Esophagus squamous epithelium (tissue), 4 donors: ENCODE measurements at regions not wholly inside any gene's neighbourhood (a gene's known extent, or its start where the extent isn't known, plus 50 kb on each side); places are given as distances from the start of the nearest gene placed in this dataset.

Source experiments
- POLR2A ChIP-seq, 4 donors: fragments of 450-650 bp; IDR thresholded peaks; one replicate each; pipeline ENCODE4 v1.6.1; 2017; ENCODE audit warnings: antibody characterized with exemption in 4 of 4, mild to moderate bottlenecking in 4 of 4, moderate library complexity in 3 of 4
- TF ChIP-seq, protein P1 (sequence below), 6 experiments: fragments of 450-650 bp in 4 of 6; fragments of 200-600 bp in 2 of 6; sonication (generic) in 2 of 6; IDR thresholded peaks; one replicate each; pipeline ENCODE4 v1.5.1; 2016 to 2019; ENCODE audit warnings: antibody characterized with exemption in 6 of 6, mild to moderate bottlenecking in 4 of 6, moderate library complexity in 4 of 6

GRCh38 chr4:26005764-26006163, 91.7 kb downstream of the SMIM20 start:
- TF ChIP-seq, protein P1, sequence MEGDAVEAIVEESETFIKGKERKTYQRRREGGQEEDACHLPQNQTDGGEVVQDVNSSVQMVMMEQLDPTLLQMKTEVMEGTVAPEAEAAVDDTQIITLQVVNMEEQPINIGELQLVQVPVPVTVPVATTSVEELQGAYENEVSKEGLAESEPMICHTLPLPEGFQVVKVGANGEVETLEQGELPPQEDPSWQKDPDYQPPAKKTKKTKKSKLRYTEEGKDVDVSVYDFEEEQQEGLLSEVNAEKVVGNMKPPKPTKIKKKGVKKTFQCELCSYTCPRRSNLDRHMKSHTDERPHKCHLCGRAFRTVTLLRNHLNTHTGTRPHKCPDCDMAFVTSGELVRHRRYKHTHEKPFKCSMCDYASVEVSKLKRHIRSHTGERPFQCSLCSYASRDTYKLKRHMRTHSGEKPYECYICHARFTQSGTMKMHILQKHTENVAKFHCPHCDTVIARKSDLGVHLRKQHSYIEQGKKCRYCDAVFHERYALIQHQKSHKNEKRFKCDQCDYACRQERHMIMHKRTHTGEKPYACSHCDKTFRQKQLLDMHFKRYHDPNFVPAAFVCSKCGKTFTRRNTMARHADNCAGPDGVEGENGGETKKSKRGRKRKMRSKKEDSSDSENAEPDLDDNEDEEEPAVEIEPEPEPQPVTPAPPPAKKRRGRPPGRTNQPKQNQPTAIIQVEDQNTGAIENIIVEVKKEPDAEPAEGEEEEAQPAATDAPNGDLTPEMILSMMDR (IDR thresholded peaks at IDR 0.05), result no peak
- no peak for TF ChIP-seq POLR2A (IDR thresholded peaks at IDR 0.05)
